GM12873 (cell line): ENCODE measurements at regions not wholly inside any gene's neighbourhood (a gene's known extent, or its start where the extent isn't known, plus 50 kb on each side); places are given as distances from the start of the nearest gene placed in this dataset.

ENCODE experiments used
- TF ChIP-seq, protein P1 (sequence below): IDR thresholded peaks from 2 replicates; pipeline ENCODE4 v1.5.1; 2012; ENCODE audit warnings: low read depth, mild to moderate bottlenecking, moderate library complexity, low read length, control low read depth; ENCODE audit not compliant: insufficient read depth; ENCODE audit errors: missing control alignments

DNA sequence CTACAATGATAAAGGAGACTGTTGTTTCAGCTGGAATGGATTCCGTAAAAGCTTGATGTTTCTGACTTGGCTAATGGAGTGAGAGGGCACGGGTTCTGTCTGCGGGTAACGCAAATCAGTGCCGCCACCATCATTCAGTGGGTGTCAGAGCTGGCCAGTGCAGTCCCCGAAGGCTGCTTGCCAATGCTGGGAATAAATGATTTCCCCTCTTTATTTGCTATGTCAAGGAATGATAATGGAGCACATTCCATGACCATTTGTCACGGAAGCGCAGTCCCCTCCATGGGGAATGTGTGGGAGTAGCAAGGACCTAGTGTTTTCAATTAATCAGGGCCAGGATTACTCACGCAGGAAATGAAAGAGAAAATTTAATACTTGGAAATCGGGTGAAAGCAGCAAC, 899.3 kb downstream of the UQCRFS1 start:
- TF ChIP-seq, protein P1, sequence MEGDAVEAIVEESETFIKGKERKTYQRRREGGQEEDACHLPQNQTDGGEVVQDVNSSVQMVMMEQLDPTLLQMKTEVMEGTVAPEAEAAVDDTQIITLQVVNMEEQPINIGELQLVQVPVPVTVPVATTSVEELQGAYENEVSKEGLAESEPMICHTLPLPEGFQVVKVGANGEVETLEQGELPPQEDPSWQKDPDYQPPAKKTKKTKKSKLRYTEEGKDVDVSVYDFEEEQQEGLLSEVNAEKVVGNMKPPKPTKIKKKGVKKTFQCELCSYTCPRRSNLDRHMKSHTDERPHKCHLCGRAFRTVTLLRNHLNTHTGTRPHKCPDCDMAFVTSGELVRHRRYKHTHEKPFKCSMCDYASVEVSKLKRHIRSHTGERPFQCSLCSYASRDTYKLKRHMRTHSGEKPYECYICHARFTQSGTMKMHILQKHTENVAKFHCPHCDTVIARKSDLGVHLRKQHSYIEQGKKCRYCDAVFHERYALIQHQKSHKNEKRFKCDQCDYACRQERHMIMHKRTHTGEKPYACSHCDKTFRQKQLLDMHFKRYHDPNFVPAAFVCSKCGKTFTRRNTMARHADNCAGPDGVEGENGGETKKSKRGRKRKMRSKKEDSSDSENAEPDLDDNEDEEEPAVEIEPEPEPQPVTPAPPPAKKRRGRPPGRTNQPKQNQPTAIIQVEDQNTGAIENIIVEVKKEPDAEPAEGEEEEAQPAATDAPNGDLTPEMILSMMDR = no peak

DNA sequence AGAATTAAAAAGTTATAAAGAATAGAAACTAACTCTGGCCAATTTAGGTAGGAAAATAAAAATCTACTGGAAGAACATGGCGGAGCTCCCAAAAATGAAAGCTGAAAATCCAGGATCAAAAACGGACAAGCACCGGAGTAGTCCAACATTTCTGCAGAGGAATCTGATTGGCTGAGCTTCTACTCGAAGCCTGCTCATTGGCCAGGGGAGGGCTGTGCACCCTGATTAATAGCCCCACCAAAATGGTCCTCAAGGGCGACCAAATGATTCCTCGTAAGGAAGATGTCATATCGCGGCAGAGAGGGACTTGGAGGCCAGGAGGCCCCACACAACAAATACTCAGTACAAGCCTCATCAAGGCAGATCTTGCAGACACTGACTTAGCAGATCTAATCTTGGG, 900.7 kb downstream of the UQCRFS1 start:
- TF ChIP-seq, protein P1 = no peak

DNA sequence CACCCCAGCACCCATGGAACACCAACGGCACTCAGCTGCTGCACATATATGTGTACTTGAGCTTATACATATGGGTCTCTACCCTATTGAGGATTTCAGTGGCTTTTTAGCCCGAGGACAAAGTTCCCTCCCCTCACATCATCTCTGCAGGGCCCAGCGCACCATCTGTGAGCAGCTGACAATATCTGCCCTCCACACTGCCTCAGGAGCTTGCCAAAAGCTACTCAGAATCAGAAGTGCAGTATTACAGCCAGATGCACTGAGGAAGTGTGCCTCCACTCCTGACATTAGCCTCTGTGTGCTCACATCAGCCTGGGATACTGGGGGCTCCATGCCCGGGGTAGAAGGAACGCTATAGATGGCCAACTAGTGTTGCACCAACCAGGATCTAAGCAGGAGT, 903.9 kb downstream of the UQCRFS1 start:
- TF ChIP-seq, protein P1 = no peak

DNA sequence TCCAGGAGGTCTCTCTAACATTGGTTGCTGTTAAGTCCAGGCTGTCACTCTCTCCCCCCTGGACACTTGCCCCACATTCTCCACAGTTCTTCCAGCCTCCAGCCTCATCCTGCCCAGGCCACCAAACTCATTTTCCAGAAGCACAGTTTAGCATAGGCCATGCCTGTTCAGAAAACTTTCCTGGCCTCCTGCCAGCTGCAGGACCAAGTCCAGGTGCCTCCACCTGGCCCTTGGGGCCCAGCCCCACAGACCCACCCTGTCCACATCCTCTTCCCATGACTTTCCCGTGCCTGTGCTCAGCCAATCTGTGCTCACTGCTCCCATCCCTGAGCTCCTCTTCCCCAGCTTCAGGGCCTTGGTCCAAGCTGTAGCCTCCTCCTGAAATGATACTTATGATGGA, 905.0 kb downstream of the UQCRFS1 start:
- TF ChIP-seq, protein P1 = no peak

DNA sequence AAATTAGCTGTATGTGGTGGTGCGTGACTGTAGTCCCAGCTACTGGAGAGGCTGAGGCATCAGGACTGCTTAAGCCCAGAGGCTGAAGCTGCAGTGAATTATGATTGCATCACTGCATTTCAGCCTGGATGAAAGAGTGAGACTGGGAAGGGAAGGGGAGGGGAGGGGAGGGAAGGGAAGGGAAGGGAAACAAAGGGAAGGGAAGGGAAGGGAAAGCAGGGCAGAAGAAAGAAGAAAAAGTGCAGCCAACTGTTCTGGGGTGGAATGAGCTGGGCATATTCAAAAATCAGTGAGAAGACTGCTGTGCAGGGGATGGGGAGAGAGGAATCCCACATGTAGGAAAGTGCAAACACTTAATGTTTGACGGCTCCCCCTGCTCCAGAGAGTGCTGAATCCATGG, 905.5 kb downstream of the UQCRFS1 start:
- TF ChIP-seq, protein P1 = no peak

DNA sequence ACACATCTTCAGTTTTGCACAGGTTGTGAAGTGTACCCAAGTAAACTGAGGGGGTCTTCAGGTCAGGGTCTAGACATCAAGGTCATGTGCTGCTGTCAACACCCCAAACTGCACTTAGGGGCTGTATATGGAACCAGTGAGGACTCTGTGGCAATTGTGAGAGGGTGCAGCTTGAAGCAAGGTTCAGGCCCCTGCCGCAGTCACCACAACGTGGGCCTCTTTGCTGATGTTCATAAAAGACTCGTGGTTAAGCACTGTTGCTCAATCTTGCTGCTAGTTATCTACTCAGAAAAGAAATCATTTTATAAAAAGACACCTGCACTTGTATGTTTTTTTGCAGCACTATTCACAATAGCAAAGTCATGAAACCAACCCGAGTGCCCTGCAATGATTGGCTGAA, 907.4 kb downstream of the UQCRFS1 start:
- TF ChIP-seq, protein P1 = no peak

DNA sequence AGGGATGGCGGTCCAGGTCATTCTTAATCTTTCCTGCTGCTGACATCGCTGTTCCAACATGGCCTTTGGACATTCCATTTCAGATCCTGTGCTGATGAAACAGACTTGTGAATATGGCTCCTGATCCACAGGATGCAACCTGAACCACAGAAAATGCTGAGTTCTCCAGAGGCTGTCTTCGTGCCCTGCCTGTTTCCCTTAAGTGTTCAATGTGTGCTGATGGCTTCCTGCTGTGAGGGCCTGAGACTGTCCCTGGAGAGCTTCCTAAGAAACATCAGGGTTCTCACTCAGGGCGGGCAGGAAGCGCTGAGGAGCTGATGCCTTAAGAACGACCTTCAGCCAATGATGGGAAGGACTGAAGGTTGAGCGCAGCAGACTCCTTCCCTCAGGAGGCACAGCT, 909.4 kb downstream of the UQCRFS1 start:
- TF ChIP-seq, protein P1 = no peak
